Activated CD4-positive, alpha-beta T cell treated with anti-CD3 and anti-CD28 coated beads, Interleukin-2, amount 10 ng/mL, durations not matched to agents 7 days and 5 days (primary cell): ENCODE measurements at regions not wholly inside any gene's neighbourhood (a gene's known extent, or its start where the extent isn't known, plus 50 kb on each side); places are given as distances from the start of the nearest gene placed in this dataset.

Experiments
- CTCF ChIA-PET: fragments of 350-600 bp; sonication (Branson Sonifier 250); formaldehyde crosslinking; loops from one replicate; lab custom pipeline; 2021; ENCODE audit warnings: antibody characterized with exemption; lab: Charles Lee
- POLR2A ChIA-PET: fragments of 350-600 bp; sonication (Branson Sonifier 250); formaldehyde crosslinking; loops from one replicate; lab custom pipeline; 2021; ENCODE audit warnings: antibody characterized with exemption; lab: Charles Lee
- DNase-seq: peaks from one replicate; pipeline ENCODE4 v3.0.0-alpha.2; 2020
- H3K27ac Mint-ChIP-seq: one replicate; pipeline ENCODE4 v1.8.0; 2021; ENCODE audit warnings: mild to moderate bottlenecking, moderate library complexity, mixed read lengths
- H3K27me3 Mint-ChIP-seq: one replicate; pipeline ENCODE4 v1.8.0; 2021; ENCODE audit warnings: mixed read lengths
- H3K36me3 Mint-ChIP-seq: one replicate; pipeline ENCODE4 v1.8.0; 2021; ENCODE audit warnings: low read depth, mixed read lengths
- H3K4me1 Mint-ChIP-seq: one replicate; pipeline ENCODE4 v1.8.0; 2021; ENCODE audit warnings: mixed read lengths
- H3K4me3 Mint-ChIP-seq: one replicate; pipeline ENCODE4 v1.8.0; 2021; ENCODE audit warnings: mild to moderate bottlenecking, moderate library complexity, mixed read lengths
- H3K9me3 Mint-ChIP-seq: one replicate; pipeline ENCODE4 v1.8.0; 2021; ENCODE audit warnings: mixed read lengths

DNA sequence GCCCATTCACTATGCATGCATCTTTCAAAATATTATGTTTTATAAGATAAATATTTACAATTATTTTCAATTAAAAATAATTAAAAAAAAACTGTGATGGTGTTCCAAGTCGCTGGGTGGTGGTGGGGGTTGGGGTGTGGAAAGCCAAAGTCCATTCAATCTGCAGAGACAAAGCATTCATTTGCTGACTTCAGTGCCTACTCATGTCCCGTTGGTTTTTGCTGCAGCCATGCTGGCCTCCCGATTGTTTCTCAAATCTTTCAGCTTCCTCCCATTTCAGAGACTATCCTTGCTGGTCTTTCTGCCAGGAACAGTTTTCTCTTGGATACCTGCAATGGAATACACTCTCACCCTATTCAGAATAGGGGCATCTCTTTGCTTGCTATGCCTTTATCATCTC lies 331.5 kb upstream of the NOVA1 start:
- Mint-ChIP-seq H3K36me3 (no peaks in the 10 kb centered on the region), H3K9me3 (peaks cover 6% of the 10 kb centered on the region), H3K4me1 (no peaks in the 10 kb centered on the region), H3K4me3 (no peak overlapping the region), H3K27ac (no peak overlapping the region), H3K27me3 (no peaks in the 10 kb centered on the region)
- ChIA-PET POLR2A (no interaction called here), CTCF (no interaction called here)
- no peak for DNase-seq

DNA sequence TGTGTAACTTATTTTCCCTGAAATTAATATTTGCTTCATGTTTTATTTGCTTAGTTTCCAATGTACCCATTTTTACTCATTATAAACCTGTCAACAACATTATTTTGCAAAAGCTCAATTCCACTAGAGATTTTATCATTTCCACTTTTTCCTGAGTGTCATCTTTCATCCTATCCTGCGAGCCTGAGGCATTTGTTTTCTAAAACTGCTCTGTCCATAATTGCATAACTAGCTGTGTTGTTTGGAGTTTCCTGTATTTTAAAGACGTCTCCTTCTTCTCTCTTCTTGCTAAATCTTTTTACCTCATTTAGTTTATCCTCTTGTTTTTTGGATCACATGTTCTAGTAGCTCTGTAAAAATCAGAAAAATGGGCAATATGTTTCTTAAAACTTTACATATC lies 332.7 kb upstream of the NOVA1 start:
- no peaks in the 10 kb centered on the region for H3K4me1 Mint-ChIP-seq
- peaks cover 9% of the 10 kb centered on the region for H3K9me3 Mint-ChIP-seq
- no peak overlapping the region for H3K4me3 Mint-ChIP-seq
- CTCF ChIA-PET = no interaction called here
- H3K27me3 Mint-ChIP-seq = no peaks in the 10 kb centered on the region
- no peak overlapping the region for H3K27ac Mint-ChIP-seq
- DNase-seq = no peak
- H3K36me3 Mint-ChIP-seq = no peaks in the 10 kb centered on the region
- POLR2A ChIA-PET = no interaction called here

DNA sequence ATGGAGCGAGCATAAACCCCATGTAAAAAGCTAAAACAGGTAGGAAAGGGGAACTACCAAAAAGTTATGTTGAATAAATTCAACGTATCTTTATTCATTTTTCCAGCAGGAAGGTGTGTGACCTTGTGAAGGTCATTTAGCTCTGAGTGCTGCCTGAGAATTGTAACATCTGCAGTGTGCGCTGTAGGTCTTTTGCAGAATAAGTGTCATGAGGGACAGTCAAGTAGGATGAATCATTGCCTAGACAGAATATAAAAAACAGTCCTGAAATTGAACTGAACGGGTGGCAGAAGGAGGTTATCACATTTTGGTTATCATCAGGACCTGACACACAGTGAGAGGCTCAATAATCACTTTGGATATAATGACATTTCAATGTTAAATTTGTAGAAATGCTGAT lies 334.8 kb upstream of the NOVA1 start:
- Mint-ChIP-seq H3K4me1 (no peaks in the 10 kb centered on the region), H3K4me3 (no peak overlapping the region), H3K27me3 (no peaks in the 10 kb centered on the region), H3K27ac (no peak overlapping the region), H3K9me3 (peaks cover 7% of the 10 kb centered on the region), H3K36me3 (no peaks in the 10 kb centered on the region)
- CTCF ChIA-PET = no interaction called here
- POLR2A ChIA-PET = no interaction called here
- DNase-seq = no peak

DNA sequence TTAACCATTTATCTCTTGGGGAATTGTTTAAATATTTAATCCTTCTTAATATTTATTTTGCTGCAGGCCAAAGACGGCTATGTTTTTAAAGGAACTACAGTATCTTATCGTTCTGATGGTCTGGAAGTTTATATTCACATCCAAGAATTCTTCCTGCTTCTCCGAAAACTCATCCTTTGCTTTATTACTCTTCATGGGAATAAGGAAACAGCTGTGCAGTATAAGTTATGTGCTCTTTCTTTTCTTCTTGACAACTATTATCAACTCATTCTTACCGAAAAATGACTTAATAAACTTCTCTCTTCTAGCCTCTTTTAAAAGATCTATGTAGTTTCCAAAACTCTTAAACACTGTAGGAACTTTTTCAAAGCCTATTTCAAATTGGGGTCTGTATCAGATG lies 335.6 kb upstream of the NOVA1 start:
- Mint-ChIP-seq H3K4me1 (no peaks in the 10 kb centered on the region), H3K4me3 (no peak overlapping the region), H3K9me3 (peaks cover 4% of the 10 kb centered on the region), H3K36me3 (no peaks in the 10 kb centered on the region), H3K27me3 (no peaks in the 10 kb centered on the region), H3K27ac (no peak overlapping the region)
- POLR2A ChIA-PET = no interaction called here
- CTCF ChIA-PET = no interaction called here
- no peak for DNase-seq

DNA sequence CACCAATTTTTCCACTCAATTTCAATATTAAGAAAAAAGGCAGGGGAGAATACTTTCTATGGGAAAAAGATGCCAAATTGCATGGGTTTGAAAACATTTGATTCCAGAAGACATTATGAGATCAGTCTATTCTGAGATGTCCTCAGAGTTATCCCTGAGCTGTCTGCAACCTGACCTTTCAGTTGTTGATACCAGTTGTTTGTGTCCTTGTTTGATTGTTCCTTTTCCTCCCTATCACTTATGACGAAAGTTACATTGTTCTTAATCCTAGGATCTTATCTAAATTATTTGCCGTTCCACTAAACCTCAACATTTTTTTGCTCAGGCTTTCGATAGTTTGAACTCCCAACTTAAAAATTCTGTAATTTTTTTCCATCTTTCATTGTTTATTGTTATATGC lies 336.3 kb upstream of the NOVA1 start:
- Mint-ChIP-seq H3K27me3 (no peaks in the 10 kb centered on the region), H3K36me3 (no peaks in the 10 kb centered on the region), H3K27ac (no peak overlapping the region), H3K4me1 (no peaks in the 10 kb centered on the region), H3K9me3 (peaks cover 4% of the 10 kb centered on the region), H3K4me3 (no peak overlapping the region)
- DNase-seq = no peak
- ChIA-PET CTCF (no interaction called here), POLR2A (no interaction called here)

DNA sequence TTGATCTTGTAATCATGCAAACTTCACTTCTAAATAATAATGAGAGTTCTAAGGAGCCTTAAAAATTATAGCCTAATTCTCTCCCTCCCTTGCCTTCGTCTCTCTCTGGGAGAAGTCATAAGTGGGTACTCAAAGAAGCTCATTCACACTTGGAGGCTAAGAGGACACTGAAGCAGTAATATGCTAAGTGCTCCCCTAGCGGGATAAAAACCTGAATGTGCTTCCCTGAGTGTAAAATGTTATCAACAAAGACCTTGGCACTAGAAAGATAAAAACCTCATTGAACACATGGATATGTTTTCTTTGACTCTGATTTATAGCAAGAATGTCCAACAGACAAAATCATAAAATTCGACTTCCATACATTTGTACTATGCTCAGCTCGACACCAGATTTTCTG lies 337.9 kb upstream of the NOVA1 start:
- no peak for DNase-seq
- Mint-ChIP-seq H3K4me1 (no peaks in the 10 kb centered on the region), H3K4me3 (no peak overlapping the region), H3K36me3 (no peaks in the 10 kb centered on the region), H3K27ac (no peak overlapping the region), H3K9me3 (peaks cover 4% of the 10 kb centered on the region), H3K27me3 (no peaks in the 10 kb centered on the region)
- ChIA-PET CTCF (no interaction called here), POLR2A (no interaction called here)

DNA sequence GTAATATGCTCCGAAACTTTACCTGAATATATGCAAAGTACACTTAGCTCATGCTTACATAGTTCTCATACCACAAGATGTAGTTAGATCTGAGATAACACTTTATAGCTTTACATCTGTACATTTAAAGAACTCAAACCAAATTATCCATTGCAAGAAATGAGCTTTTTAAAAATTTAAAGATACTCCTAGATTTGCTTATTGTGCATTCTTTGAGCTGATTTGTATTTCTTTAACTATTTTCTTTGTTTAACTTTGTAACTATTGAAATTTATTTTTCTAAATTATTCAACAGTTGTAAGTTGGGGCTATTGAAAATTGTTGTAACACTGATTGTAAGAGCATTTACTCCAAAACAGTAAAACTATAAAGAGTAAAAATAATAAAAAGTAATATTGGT lies 340.2 kb upstream of the NOVA1 start:
- Mint-ChIP-seq H3K9me3 (peaks cover 10% of the 10 kb centered on the region), H3K4me1 (no peaks in the 10 kb centered on the region), H3K27ac (no peak overlapping the region), H3K4me3 (no peak overlapping the region), H3K36me3 (no peaks in the 10 kb centered on the region), H3K27me3 (no peaks in the 10 kb centered on the region)
- DNase-seq = no peak
- ChIA-PET POLR2A (no interaction called here), CTCF (no interaction called here)

DNA sequence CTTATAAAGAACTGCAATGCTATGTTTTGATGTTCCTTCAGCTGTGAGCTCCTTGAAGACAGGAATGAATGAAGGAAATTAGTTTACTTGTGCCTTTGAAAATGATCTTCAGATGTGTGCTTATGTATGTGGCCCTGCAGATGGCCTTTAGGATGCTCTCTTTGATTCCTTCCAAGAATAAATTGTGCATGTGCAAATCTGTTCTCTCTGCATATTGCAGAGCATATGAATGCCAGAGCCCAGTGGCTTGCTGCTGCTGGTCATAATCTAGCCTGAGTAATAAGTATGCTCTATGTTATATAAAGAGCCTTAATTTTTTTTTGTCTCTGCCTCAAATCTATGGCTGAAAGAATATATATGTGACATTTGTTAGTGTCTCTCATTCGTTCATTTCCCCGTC lies 341.9 kb upstream of the NOVA1 start:
- no peaks in the 10 kb centered on the region for H3K4me1 Mint-ChIP-seq
- DNase-seq = no peak
- H3K27me3 Mint-ChIP-seq = no peaks in the 10 kb centered on the region
- no peak overlapping the region for H3K27ac Mint-ChIP-seq
- H3K4me3 Mint-ChIP-seq = no peak overlapping the region
- ChIA-PET CTCF (no interaction called here), POLR2A (no interaction called here)
- H3K36me3 Mint-ChIP-seq = no peaks in the 10 kb centered on the region
- peaks cover 10% of the 10 kb centered on the region for H3K9me3 Mint-ChIP-seq

DNA sequence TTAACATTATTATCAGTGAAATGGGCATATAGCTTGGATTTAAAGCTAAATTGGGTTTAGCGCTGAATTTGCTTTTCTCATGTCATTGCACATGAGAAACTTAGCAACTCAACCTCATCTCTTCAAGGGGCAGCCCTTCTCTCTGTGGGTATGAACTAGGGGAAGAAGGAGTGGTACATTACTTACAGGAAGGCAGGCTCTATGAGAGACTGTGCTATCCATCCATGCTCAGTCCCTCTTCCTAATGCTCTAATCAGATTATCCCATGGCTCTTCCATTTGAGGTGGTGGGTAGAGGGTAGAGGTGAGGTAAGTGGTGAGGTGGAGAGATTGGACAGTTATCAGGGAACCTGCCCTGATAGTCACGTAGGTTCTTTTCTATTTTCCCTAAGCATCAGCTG lies 343.7 kb upstream of the NOVA1 start:
- no peak for DNase-seq
- no peaks in the 10 kb centered on the region for H3K4me1 Mint-ChIP-seq
- POLR2A ChIA-PET = no interaction called here
- no peaks in the 10 kb centered on the region for H3K27me3 Mint-ChIP-seq
- no peak overlapping the region for H3K27ac Mint-ChIP-seq
- H3K9me3 Mint-ChIP-seq = peaks cover 6% of the 10 kb centered on the region
- H3K4me3 Mint-ChIP-seq = no peak overlapping the region
- CTCF ChIA-PET = no interaction called here
- no peaks in the 10 kb centered on the region for H3K36me3 Mint-ChIP-seq

DNA sequence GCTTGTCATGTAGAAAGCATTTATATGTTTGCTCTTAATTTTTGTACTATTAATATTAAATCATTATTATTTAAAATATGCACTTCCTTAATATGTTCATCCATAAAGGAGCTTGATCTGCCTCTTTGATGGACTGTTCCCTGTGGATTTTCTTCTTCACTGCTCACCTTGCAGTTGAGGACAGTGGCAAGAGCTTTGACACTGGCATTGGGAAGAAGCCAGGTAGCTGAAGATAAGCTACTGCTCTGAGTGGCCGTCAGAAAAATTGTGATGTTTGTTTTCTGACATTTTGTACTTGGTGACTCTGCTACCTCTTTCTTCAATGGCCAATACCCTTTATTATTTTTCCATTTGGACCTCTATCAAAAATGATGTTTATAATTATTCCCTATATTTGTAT lies 349.4 kb upstream of the NOVA1 start:
- CTCF ChIA-PET = interaction anchor here (0.7 kb wide), 1 partner anchor 18 kb away, joined by 3 read pairs; no protein-coding TSS in a partner anchor
- Mint-ChIP-seq H3K36me3 (no peaks in the 10 kb centered on the region), H3K27ac (no peak overlapping the region), H3K9me3 (no peaks in the 10 kb centered on the region), H3K27me3 (no peaks in the 10 kb centered on the region), H3K4me1 (no peaks in the 10 kb centered on the region), H3K4me3 (no peak overlapping the region)
- POLR2A ChIA-PET = no interaction called here
- DNase-seq = no peak

DNA sequence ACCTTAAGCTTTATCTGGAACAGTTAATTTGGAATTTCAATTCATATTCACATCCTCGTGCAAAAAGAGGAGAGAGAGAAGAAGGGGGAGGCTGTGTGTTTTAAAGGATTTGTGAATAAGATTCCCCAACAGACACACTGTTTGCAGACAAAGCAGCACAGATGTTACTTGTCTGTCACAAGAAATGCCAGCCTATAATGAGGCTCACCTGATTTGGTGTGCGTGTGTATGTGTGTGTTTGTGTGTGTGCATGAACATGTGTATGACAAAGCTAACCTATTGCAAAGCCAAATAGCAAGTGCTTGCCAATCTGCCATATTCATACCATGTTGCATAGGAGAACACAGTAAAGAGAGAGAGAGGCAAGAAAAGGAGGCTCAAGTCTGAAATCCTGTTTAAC lies 361.6 kb upstream of the NOVA1 start:
- no peak for DNase-seq
- POLR2A ChIA-PET = no interaction called here
- H3K27ac Mint-ChIP-seq = no peak overlapping the region
- CTCF ChIA-PET = no interaction called here
- H3K27me3 Mint-ChIP-seq = no peaks in the 10 kb centered on the region
- H3K4me3 Mint-ChIP-seq = no peak overlapping the region
- no peaks in the 10 kb centered on the region for H3K4me1 Mint-ChIP-seq
- no peaks in the 10 kb centered on the region for H3K9me3 Mint-ChIP-seq
- H3K36me3 Mint-ChIP-seq = no peaks in the 10 kb centered on the region

DNA sequence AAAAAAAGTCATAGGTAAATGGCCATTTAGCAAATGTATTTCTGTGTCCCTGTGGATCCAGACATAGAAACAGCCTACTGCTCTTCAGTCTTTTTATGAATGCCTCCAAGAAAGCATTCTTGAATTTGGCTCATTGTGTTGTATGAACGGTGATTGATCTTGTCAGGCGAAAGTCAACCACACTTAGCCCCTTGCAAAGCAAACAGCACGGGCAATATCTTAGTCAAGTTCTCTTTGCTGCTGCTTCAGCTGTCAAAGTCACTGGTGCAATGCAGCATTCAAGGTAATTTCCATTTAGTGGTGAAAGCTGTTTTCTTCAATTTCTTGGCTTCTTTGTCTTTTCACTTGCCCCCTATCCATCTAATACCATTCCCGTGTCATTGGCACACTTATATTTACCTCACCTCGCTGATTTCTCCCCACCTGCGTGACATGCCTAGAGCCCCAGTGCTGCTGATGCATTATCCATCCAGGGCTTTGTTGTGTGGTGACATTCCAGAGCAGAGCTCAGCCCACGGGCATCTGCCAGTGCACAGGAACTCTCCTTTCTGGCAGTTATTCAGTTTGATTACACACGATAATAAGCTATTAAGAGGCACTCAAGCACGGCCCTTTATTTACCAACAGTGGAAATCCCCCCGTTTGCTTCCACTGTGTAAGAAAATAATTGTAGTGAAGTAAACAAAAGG lies 362.3 kb upstream of the NOVA1 start:
- CTCF ChIA-PET = no interaction called here
- POLR2A ChIA-PET = no interaction called here
- Mint-ChIP-seq H3K27ac (no peak overlapping the region), H3K4me3 (no peak overlapping the region), H3K36me3 (no peaks in the 10 kb centered on the region), H3K4me1 (no peaks in the 10 kb centered on the region), H3K9me3 (no peaks in the 10 kb centered on the region), H3K27me3 (no peaks in the 10 kb centered on the region)
- no peak for DNase-seq

DNA sequence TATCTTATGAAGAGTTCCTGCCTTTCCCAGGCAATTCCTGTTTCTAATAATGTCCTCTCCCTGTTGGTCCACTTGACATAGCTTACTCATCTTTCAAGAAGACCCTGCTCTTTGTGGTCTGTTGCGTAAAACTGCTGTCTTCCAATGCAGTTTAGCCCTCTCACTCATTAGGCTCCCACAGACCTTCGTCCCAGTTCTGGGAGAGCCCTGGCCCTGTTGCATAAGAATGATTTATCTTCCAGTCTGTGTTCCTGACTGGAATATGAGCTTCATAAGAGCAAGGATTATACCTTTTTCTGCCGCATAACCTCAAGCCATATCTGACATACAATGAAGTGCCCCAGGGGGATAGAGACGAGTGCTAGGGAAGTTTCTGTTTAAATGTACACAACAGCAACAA lies 365.9 kb upstream of the NOVA1 start:
- H3K36me3 Mint-ChIP-seq = no peaks in the 10 kb centered on the region
- no peak overlapping the region for H3K4me3 Mint-ChIP-seq
- ChIA-PET POLR2A (no interaction called here), CTCF (no interaction called here)
- DNase-seq = no peak
- H3K27ac Mint-ChIP-seq = no peak overlapping the region
- H3K4me1 Mint-ChIP-seq = no peaks in the 10 kb centered on the region
- no peaks in the 10 kb centered on the region for H3K27me3 Mint-ChIP-seq
- peaks cover 3% of the 10 kb centered on the region for H3K9me3 Mint-ChIP-seq

DNA sequence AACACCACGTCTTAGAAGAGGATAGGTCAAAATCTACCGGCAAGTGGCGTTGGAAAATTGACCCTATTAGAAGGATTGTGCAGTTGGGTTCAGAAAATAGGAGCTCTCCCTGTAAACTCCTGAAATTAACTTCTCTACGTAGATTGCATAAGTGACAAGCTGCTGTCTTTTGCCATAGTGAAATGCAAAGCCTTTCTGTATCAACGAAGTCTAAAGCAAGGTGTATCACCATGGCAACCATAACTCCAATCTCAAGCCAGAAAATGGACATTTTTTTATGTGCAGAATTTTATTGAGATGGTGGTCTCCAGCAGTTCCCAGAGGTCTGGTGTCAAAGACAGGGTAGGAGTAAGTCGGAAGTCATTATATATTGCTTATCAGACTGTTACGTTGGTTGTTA lies 367.7 kb upstream of the NOVA1 start:
- peaks cover 3% of the 10 kb centered on the region for H3K9me3 Mint-ChIP-seq
- no peak overlapping the region for H3K27ac Mint-ChIP-seq
- H3K4me3 Mint-ChIP-seq = no peak overlapping the region
- H3K36me3 Mint-ChIP-seq = no peaks in the 10 kb centered on the region
- CTCF ChIA-PET = interaction anchor here (0.6 kb wide), 1 partner anchor 18 kb away, joined by 3 read pairs; no protein-coding TSS in a partner anchor
- POLR2A ChIA-PET = no interaction called here
- H3K4me1 Mint-ChIP-seq = no peaks in the 10 kb centered on the region
- DNase-seq = no peak
- no peaks in the 10 kb centered on the region for H3K27me3 Mint-ChIP-seq
